Hepatic stellate cell (primary cell): ENCODE measurements at regions not wholly inside any gene's neighbourhood (a gene's known extent, or its start where the extent isn't known, plus 50 kb on each side); places are given as distances from the start of the nearest gene placed in this dataset.

Experiments used
- DNase-seq: peaks from one replicate; pipeline ENCODE4 v3.0.0; 2011; ENCODE audit warnings: low spot score

- no peak for DNase-seq
Measured at GRCh38 chr9:115210699-115211098, 92.7 kb upstream of the TNC start.

- no peak for DNase-seq
Measured at GRCh38 chr9:115211413-115212124, 93.6 kb upstream of the TNC start.

GRCh38 chr9:115212125-115212605 lies 94.2 kb upstream of the TNC start:
- DNase-seq = no peak

GRCh38 chr9:115212832-115213231 lies 94.9 kb upstream of the TNC start:
- no peak for DNase-seq

- DNase-seq = peak; percentile 31
Measured at GRCh38 chr9:115213818-115214334, 95.9 kb upstream of the TNC start.

GRCh38 chr9:115216873-115217272 lies 98.9 kb upstream of the TNC start:
- DNase-seq = no peak

GRCh38 chr9:115220319-115221005 lies 102.5 kb upstream of the TNC start:
- no peak for DNase-seq

- DNase-seq = no peak
Measured at GRCh38 chr9:115223471-115223870, 105.5 kb upstream of the TNC start.

- DNase-seq = no peak
Measured at GRCh38 chr9:115225459-115226116, 107.6 kb upstream of the TNC start.

GRCh38 chr9:115226152-115226551 lies 108.2 kb upstream of the TNC start:
- no peak for DNase-seq

- no peak for DNase-seq
Measured at GRCh38 chr9:115229496-115229895, 111.5 kb upstream of the TNC start.

- no peak for DNase-seq
Measured at GRCh38 chr9:115230924-115231515, 113.1 kb upstream of the TNC start.

- DNase-seq = no peak
Measured at GRCh38 chr9:115232181-115232774, 114.3 kb upstream of the TNC start.

GRCh38 chr9:115234094-115234493 lies 116.1 kb upstream of the TNC start:
- DNase-seq = peak; percentile 22

- DNase-seq = no peak
Measured at GRCh38 chr9:115235221-115235620, 117.3 kb upstream of the TNC start.

GRCh38 chr9:115237385-115237998 lies 119.5 kb upstream of the TNC start:
- DNase-seq = no peak

- no peak for DNase-seq
Measured at GRCh38 chr9:115240676-115241075, 122.7 kb upstream of the TNC start.

- DNase-seq = no peak
Measured at GRCh38 chr9:115241641-115242040, 123.7 kb upstream of the TNC start.

GRCh38 chr9:115249488-115249887 lies 131.5 kb upstream of the TNC start:
- no peak for DNase-seq

GRCh38 chr9:115250621-115251032 lies 132.7 kb upstream of the TNC start:
- peak; percentile 68 for DNase-seq
